Fibroblast of skin of back (primary cell): ENCODE measurements at regions not wholly inside any gene's neighbourhood (a gene's known extent, or its start where the extent isn't known, plus 50 kb on each side); places are given as distances from the start of the nearest gene placed in this dataset.
"Not testable (repeated sequence)": the region's sequence is repeated elsewhere in the genome, so short reads cannot be mapped to it uniquely, and the experiment has no call there.

ENCODE experiments used
- DNase-seq: peaks from one replicate; pipeline ENCODE4 v3.0.0-alpha.2; 2013

DNA sequence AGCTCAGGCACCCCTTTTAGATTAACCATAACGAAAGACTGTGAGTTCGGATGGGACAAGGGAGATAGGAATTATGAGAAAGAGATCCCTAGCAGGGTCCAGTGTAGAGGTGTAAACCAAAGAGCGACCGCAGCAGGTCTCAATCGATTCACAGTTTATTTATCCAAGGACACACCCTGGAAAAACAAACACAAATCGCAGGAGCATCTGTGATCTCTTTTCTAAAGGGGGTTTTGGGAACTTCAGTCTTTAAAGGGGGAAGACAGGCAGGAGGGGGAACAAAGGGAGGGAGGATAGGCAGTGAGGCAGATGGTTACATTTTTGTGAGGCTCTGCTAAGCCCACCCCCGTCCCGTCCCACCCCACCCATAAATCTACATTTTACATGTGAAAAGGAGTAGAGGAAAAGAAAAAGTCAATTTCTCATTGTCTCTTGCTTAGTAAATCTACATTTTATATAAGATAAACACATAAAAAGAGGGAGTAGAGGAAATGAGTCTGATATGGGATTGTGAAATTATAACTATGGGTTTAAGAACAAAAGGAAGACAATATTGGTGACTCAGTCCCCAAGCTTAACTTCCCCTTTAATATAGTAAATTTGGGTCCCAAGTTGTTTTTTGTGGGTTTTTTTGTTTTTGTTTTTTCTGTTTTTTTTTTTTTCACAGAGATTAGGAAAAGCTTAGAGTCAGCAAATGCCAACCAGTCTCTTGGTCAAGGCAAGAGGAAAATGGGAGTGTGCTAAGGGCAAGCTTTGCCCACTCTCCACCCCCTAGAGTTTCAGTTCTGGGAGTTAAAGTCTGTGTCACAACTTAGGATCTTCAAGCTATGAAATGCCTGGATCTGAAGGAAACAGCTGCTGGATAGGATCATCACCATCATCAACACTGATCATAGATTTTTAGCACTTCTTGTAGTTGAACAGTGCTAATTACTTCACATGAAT, 160.9 kb upstream of the CDH5 start:
- DNase-seq = peak; percentile 43

GRCh38 chr16:66204756-66205155, 161.7 kb upstream of the CDH5 start:
- peak; percentile 45 for DNase-seq

- no peak for DNase-seq
These were observed 163.0 kb upstream of the CDH5 start for GRCh38 chr16:66203476-66203875.

GRCh38 chr16:66199189-66199588, 167.3 kb upstream of the CDH5 start:
- no peak for DNase-seq

- no peak for DNase-seq
These were observed 167.8 kb upstream of the CDH5 start for GRCh38 chr16:66198641-66199040.

GRCh38 chr16:66197668-66198278, 168.7 kb upstream of the CDH5 start:
- DNase-seq = no peak

DNA sequence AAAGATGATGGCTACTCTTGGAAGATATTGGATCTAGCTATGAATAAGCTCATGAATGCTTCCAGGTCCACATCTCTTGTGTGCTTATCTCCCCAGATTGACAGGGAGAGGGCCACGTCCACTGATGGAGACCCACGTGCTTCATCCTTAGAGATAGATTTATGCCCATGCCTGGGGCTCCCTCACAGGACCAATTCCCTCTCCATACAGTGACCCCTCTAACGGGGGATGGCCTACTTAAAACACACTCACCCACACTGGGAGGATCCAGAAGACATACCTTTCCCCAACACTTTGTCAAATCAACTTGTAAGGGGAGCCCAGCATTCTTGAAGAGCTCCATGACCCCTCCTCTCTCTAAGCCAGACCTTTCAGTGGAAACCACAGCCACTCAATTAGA, 169.7 kb upstream of the CDH5 start:
- DNase-seq = no peak

DNA sequence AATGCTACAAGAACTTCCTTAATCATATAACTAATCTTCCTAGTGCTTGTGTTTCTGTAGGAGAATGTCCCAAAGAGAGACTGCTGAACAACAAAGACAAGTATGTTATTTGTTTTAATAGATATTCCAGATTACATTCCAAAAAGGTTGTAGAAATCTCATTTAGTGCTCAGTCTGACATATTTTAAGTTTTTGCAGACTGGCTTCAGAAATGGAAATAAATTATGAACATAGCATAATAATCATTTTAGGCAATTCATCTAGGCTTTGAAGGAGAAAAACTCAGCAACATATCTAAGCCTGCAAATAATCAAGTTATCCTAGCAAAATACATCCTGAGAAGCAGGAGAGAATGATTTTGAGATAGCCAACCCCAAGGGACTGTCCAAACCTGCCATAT, 171.6 kb upstream of the CDH5 start:
- no peak for DNase-seq

DNA sequence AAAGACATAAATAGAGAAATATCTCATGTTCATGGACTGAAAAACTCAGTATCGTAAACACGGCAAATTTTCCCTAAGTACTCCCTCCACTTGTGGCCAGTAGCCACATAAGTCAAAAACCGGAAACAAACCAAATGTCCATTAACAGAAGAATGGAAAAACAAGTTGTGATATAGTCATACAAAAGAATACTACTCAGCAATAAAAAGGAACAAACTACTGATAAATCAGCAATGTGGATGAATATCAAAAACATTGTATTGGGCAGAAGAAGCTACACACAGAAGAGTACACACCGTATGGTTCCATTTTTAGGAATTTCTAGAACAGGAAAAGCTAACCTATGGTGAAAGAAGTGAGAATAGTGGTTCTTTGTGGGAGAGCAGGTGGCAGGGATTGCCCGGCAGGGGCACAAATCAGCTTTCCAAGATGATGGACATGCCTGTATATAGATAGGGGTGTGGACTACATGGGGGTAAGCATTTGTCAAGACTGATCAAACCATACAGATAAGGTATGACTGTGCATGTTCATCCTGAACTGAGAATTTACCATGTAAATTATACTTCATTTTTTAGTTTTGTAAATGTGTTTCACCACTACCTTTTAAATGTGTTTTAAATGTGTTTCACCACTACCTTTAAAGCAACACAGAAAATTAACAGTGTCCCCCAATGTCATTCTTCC, 172.8 kb upstream of the CDH5 start:
- no peak for DNase-seq

DNA sequence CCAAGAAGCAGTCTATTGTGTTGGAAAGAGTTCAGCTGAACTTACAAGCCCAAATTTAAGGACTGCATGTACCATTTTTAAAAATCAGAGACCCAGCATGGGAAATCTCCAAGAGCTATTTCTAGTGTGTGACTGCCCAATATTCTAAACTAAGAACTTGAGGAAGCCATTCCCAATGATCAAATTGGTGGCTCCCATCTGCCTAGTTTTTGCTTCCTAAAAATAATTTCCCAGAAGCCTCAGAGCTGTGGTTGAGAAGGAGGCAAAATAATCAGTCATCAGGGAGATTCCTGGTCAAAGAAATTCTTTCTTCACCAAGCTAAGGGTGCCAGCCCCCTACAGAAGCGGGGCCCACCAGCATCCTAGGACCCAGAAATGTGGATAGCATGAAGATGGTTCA, 176.1 kb upstream of the CDH5 start:
- DNase-seq = no peak

GRCh38 chr16:66189951-66190350, 176.5 kb upstream of the CDH5 start:
- peak; percentile 80 for DNase-seq

DNA sequence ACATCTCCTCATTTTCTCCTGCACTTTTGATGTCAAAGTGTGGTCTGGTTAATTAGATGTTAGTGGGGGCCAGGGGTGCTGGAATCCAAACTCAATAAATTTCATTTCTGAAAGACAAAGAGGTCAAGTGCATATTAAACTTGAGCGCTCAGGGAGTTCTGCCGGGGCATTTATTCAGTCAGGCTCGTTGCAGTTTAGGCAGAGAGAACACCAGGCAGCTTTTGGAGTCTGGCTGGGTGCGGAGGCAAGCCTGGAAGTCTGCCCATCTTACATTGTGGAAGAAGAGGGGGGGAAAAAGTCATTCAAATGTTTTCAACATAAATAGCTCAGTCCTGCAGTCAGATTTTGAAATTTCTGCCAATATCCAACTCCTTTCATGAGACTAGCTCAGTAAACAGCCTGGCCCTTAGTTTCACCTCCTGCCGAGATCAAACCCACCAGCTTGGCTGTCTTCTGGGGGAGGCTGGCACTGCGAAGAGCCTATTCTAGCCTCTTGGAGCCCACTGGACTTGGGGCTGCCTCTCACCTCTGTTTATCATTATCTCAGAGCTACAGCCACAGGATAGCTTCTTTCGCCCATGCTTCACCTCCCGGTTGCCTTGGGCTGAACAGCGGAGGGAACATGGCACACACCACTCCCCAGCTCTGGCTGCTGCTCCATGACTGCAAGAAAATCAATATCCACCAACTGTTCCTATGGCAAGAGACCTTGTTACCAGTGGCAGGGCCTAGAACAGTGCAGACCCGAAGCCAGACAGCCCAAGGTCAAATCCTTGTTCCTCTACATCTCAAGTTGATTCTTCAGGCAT, 177.4 kb upstream of the CDH5 start:
- DNase-seq = peak; percentile 58

- no peak for DNase-seq
These were observed 180.2 kb upstream of the CDH5 start for GRCh38 chr16:66186251-66186785.

DNA sequence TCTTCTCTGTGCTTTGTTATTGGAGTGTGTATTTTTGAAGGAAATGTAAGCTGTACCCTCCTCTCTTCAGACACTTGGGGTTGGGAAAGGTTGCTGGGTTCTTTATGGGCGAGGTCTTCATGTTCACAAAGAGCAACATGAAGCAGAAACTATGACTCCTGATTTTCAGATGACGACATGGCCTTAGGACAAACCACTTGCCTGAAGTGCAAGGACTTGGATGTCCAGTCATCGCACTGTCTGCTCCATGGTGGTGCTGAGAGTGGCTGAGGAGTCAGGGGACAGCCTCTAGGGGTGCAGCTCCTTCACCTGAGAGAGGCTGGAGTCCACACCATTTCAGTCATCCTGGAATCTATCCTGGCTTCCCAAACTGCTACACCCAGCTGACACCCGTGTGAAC, 183.9 kb upstream of the CDH5 start:
- DNase-seq = no peak

- DNase-seq = no peak
These were observed 189.8 kb upstream of the CDH5 start for GRCh38 chr16:66176731-66177130.

- DNase-seq = no peak
These were observed 190.4 kb upstream of the CDH5 start for GRCh38 chr16:66176111-66176510.

- no peak for DNase-seq
These were observed 190.9 kb upstream of the CDH5 start for GRCh38 chr16:66175636-66176035.

DNA sequence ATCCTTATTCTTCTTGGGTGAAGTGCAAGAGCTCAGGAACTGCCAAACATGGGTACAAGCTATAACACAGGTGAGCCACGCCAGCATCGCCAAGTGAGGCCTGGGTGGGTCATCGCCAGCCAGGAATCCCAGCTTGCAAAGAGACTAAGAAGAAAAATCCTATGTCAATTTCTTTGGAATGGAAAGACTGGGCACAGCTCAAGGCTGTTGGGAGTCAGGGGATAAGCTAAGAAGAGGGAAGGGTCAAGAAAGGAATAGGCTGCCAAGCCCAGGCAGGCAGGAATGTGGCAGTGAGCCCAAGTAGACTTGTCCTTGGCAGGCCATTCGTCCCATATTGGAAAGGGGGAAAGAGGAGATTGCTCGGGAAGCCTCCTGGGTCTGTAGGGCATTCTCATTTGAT, 191.4 kb upstream of the CDH5 start:
- DNase-seq = no peak

GRCh38 chr16:66173796-66174195, 192.7 kb upstream of the CDH5 start:
- not testable (repeated sequence) for DNase-seq

DNA sequence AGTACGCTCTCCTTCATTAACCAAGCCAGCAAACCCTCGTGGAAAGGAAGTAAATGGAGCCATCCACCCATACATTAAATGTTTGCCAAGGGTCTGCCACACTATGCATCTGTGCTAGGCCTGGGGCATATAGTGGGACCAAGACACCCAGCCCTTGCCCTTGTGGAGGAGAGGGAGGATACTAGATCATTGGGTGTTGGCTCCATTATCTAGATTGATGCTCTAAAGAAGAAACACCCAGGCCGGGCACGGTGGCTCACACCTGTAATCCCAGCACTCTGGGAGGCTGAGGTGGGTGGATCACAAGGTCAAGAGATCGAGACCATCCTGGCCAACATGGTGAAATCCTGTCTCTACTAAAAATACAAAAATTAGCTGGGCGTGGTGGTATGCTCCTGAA, 193.3 kb upstream of the CDH5 start:
- not testable (repeated sequence) for DNase-seq

GRCh38 chr16:66172463-66172862, 194.0 kb upstream of the CDH5 start:
- DNase-seq = no peak

DNA sequence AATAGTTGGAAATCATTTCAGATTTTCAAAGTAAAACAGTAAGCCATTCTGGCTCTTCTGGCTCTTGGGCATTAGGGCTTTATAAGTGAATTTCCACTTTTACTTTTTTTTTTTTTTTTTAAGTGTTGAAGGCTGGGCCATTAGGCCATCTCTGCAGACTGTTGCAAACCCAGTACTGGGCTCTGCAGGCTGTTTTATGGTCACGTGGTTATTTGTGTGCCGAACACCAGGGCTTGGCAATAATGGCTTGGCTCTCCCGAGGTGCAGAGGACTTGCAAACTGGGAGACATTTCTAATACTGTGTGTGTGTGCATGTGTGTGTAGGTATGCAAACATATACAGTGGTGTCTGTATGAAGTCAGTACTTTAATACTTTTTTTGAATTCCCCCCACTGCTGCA, 194.9 kb upstream of the CDH5 start:
- DNase-seq = no peak
